OCI-LY1 (cell line): ENCODE measurements at regions not wholly inside any gene's neighbourhood (a gene's known extent, or its start where the extent isn't known, plus 50 kb on each side); places are given as distances from the start of the nearest gene placed in this dataset.

Source experiments
- H2AFZ ChIP-seq: fragments of 200-600 bp; sonication (generic), shearing (Covaris generic); 2 replicates; pipeline ENCODE4 v1.6.0; 2014; ENCODE audit warnings: antibody characterized with exemption, mild to moderate bottlenecking, low read length
- H3F3A ChIP-seq: fragments of 200-600 bp; sonication (generic), shearing (Covaris generic); 2 replicates; pipeline ENCODE4 v1.6.0; 2014; ENCODE audit warnings: mild to moderate bottlenecking, antibody characterized with exemption, low read length, moderate library complexity; ENCODE audit not compliant: insufficient read depth
- H3K27ac ChIP-seq: fragments of 200-600 bp; sonication (generic); 2 replicates; pipeline ENCODE4 v1.5.1; 2014; ENCODE audit warnings: low read length, mixed run types, mild to moderate bottlenecking, low read depth; ENCODE audit not compliant: poor library complexity, severe bottlenecking
- H3K27me3 ChIP-seq: fragments of 200-600 bp; sonication (generic); 2 replicates; pipeline ENCODE4 v1.6.0; 2014; ENCODE audit warnings: antibody characterized with exemption, mild to moderate bottlenecking, low read length, moderate library complexity; ENCODE audit not compliant: insufficient read depth
- H3K36me3 ChIP-seq: fragments of 200-600 bp; sonication (generic); 2 replicates; pipeline ENCODE4 v1.6.1; 2014; ENCODE audit warnings: mild to moderate bottlenecking, antibody characterized with exemption, low read length, moderate library complexity, mixed read lengths; ENCODE audit not compliant: insufficient read depth
- H3K4me1 ChIP-seq: fragments of 200-600 bp; sonication (generic); 2 replicates; pipeline ENCODE4 v1.5.1; 2014; ENCODE audit warnings: mild to moderate bottlenecking, low read length, moderate library complexity; ENCODE audit not compliant: insufficient read depth, severe bottlenecking
- H3K4me2 ChIP-seq: fragments of 200-600 bp; sonication (generic), shearing (Covaris generic); 2 replicates; pipeline ENCODE4 v1.6.1; 2014; ENCODE audit warnings: low read length
- H3K4me3 ChIP-seq: fragments of 200-600 bp; sonication (generic); 2 replicates; pipeline ENCODE4 v1.5.1; 2014; ENCODE audit warnings: low read length, low read depth, mild to moderate bottlenecking, mixed read lengths; ENCODE audit not compliant: poor library complexity, severe bottlenecking
- H3K79me2 ChIP-seq: fragments of 200-600 bp; shearing (Covaris generic); 2 replicates; pipeline ENCODE4 v1.6.1; 2016; ENCODE audit warnings: mixed run types, low read length, mixed read lengths; ENCODE audit not compliant: insufficient read depth
- H3K9ac ChIP-seq: fragments of 200-600 bp; sonication (generic), shearing (Covaris generic); 2 replicates; pipeline ENCODE4 v1.6.1; 2014; ENCODE audit warnings: mild to moderate bottlenecking, low read length, mixed read lengths
- H3K9me2 ChIP-seq: fragments of 200-600 bp; sonication (generic), shearing (Covaris generic); 2 replicates; pipeline ENCODE4 v1.6.1; 2014; ENCODE audit warnings: low read depth, mild to moderate bottlenecking, low read length, mixed read lengths
- H3K9me3 ChIP-seq: fragments of 200-600 bp; shearing (Covaris generic); 2 replicates; pipeline ENCODE4 v1.6.1; 2014; ENCODE audit warnings: low read length, mixed read lengths
- H4K20me1 ChIP-seq: fragments of 200-600 bp; sonication (generic), shearing (Covaris generic); 2 replicates; pipeline ENCODE4 v1.6.0; 2016; ENCODE audit warnings: mild to moderate bottlenecking, low read length; ENCODE audit not compliant: insufficient read depth
- CTCF ChIP-seq: fragments of 200-600 bp; sonication (generic), shearing (Covaris generic); IDR thresholded peaks from 2 replicates; pipeline ENCODE4 v1.5.1; 2017; ENCODE audit warnings: mild to moderate bottlenecking, antibody characterized with exemption, low read length, moderate library complexity, mixed read lengths
- EZH2 ChIP-seq: fragments of 200-600 bp; sonication (generic), shearing (Covaris generic); IDR thresholded peaks from 2 replicates; pipeline ENCODE4 v1.8.0; 2017; ENCODE audit warnings: borderline replicate concordance, mixed run types, mild to moderate bottlenecking, antibody characterized with exemption, low read length, moderate library complexity, mixed read lengths

GRCh38 chr17:12296209-12296625 lies 275.5 kb downstream of the MAP2K4 start:
- no peak overlapping the region for H3K9ac ChIP-seq
- no peak overlapping the region for H3K4me2 ChIP-seq
- no peaks in the 10 kb centered on the region for H4K20me1 ChIP-seq
- no peaks in the 10 kb centered on the region for H3K9me3 ChIP-seq
- TF ChIP-seq EZH2 (no peak), CTCF (no peak)
- H3K27me3 ChIP-seq: no peaks in the 10 kb centered on the region
- no peaks in the 10 kb centered on the region for H3F3A ChIP-seq
- no peaks in the 10 kb centered on the region for H3K4me1 ChIP-seq
- H3K4me3 ChIP-seq: no peak overlapping the region
- no peak overlapping the region for H3K27ac ChIP-seq
- no peaks in the 10 kb centered on the region for H3K79me2 ChIP-seq
- no peaks in the 10 kb centered on the region for H3K36me3 ChIP-seq
- no peaks in the 10 kb centered on the region for H3K9me2 ChIP-seq
- H2AFZ ChIP-seq: no peak overlapping the region

GRCh38 chr17:12301551-12301950 lies 280.9 kb downstream of the MAP2K4 start:
- Histone ChIP-seq H4K20me1 (no peaks in the 10 kb centered on the region), H3K27ac (no peak overlapping the region), H3K79me2 (no peaks in the 10 kb centered on the region), H3F3A (no peaks in the 10 kb centered on the region), H3K9ac (no peak overlapping the region), H2AFZ (no peak overlapping the region), H3K4me2 (no peak overlapping the region), H3K9me3 (no peaks in the 10 kb centered on the region), H3K4me1 (no peaks in the 10 kb centered on the region), H3K9me2 (no peaks in the 10 kb centered on the region), H3K4me3 (no peak overlapping the region), H3K36me3 (no peaks in the 10 kb centered on the region), H3K27me3 (no peaks in the 10 kb centered on the region)
- TF ChIP-seq CTCF: no peak

- Histone ChIP-seq H3K27me3 (no peaks in the 10 kb centered on the region), H3K9ac (no peak overlapping the region), H3K4me2 (no peak overlapping the region), H3K4me1 (no peaks in the 10 kb centered on the region), H3K9me3 (no peaks in the 10 kb centered on the region), H3K4me3 (no peak overlapping the region), H3K9me2 (no peaks in the 10 kb centered on the region), H2AFZ (no peak overlapping the region), H4K20me1 (no peaks in the 10 kb centered on the region), H3K27ac (no peak overlapping the region), H3F3A (no peaks in the 10 kb centered on the region), H3K79me2 (no peaks in the 10 kb centered on the region), H3K36me3 (no peaks in the 10 kb centered on the region)
- TF ChIP-seq CTCF (no peak), EZH2 (no peak)
Observed at GRCh38 chr17:12302711-12303110, 282.0 kb downstream of the MAP2K4 start.
